Thoracic aorta (tissue), 2 donors: ENCODE measurements at regions not wholly inside any gene's neighbourhood (a gene's known extent, or its start where the extent isn't known, plus 50 kb on each side); places are given as distances from the start of the nearest gene placed in this dataset.

Experiments used
- ATAC-seq: fragments of 150-250 bp; one replicate; pipeline ENCODE4 v1.8.0; 2017; ENCODE audit warnings: low read depth; ENCODE audit not compliant: insufficient number of reproducible peaks, low FRiP score
- DNase-seq: peaks from one replicate; pipeline ENCODE4 v3.0.0-alpha.2; 2020; ENCODE audit warnings: low spot score
- H3K27ac ChIP-seq, 2 donors: fragments of 200-600 bp; sonication (generic); 1 replicate in 1 of 2; 2 replicates in 1 of 2; pipeline ENCODE4 v1.5.1; 2016; ENCODE audit warnings: mild to moderate bottlenecking in 2 of 2, moderate library complexity in 2 of 2
- H3K27me3 ChIP-seq: fragments of 200-600 bp; sonication (generic); replicated peaks from 2 replicates; pipeline ENCODE4 v1.6.0; 2016; ENCODE audit warnings: mild to moderate bottlenecking; ENCODE audit not compliant: insufficient read depth
- H3K36me3 ChIP-seq: fragments of 200-600 bp; sonication (generic); one replicate; pipeline ENCODE4 v1.5.1; 2016
- H3K4me1 ChIP-seq, 2 donors: fragments of 200-600 bp; sonication (generic); 1 replicate in 1 of 2; 2 replicates in 1 of 2; pipeline versions ENCODE4 v1.5.1 to v1.6.0; 2016; ENCODE audit warnings: low read depth in 2 of 2, mild to moderate bottlenecking in 1 of 2; ENCODE audit not compliant: control insufficient read depth in 1 of 2
- H3K4me3 ChIP-seq: fragments of 200-600 bp; sonication (generic); 2 replicates; pipeline ENCODE4 v1.5.1; 2016; ENCODE audit warnings: mild to moderate bottlenecking
- H3K9me3 ChIP-seq: fragments of 200-600 bp; sonication (generic); 2 replicates; pipeline ENCODE4 v1.5.1; 2016
- TF ChIP-seq, protein P1 (sequence below): fragments of 200-600 bp; sonication (generic); IDR thresholded peaks from one replicate; pipeline ENCODE4 v1.5.1; 2019; ENCODE audit warnings: antibody characterized with exemption

DNA sequence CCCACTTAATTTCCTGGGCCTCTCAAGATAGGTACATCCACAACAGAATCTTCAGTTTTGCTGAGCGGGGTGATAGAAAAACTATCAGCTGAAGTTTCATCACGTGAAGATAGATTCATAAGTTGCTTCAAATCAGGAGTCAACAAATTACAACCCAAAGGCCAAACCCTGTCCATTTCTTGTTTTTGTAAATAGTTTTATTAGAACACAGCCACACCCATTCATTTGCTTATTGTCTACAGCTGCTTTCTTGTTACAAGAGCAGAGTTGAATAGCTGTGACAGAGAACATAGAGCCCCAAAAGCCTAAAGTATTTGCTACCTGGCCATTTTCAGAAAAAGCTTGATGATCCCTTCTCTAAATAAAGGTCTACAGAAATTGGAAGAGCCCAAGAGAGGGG, 300.1 kb upstream of the CDH5 start:
- ATAC-seq (no peak), DNase-seq (no peak)
- no peak overlapping the region for H3K27ac ChIP-seq
- H3K36me3 ChIP-seq, result no peaks in the 10 kb centered on the region
- no peak overlapping the region for H3K4me3 ChIP-seq
- no peaks in the 10 kb centered on the region for H3K4me1 ChIP-seq
- H3K27me3 ChIP-seq, result no peaks in the 10 kb centered on the region
- no peaks in the 10 kb centered on the region for H3K9me3 ChIP-seq
- TF ChIP-seq, protein P1, sequence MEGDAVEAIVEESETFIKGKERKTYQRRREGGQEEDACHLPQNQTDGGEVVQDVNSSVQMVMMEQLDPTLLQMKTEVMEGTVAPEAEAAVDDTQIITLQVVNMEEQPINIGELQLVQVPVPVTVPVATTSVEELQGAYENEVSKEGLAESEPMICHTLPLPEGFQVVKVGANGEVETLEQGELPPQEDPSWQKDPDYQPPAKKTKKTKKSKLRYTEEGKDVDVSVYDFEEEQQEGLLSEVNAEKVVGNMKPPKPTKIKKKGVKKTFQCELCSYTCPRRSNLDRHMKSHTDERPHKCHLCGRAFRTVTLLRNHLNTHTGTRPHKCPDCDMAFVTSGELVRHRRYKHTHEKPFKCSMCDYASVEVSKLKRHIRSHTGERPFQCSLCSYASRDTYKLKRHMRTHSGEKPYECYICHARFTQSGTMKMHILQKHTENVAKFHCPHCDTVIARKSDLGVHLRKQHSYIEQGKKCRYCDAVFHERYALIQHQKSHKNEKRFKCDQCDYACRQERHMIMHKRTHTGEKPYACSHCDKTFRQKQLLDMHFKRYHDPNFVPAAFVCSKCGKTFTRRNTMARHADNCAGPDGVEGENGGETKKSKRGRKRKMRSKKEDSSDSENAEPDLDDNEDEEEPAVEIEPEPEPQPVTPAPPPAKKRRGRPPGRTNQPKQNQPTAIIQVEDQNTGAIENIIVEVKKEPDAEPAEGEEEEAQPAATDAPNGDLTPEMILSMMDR, result no peak

DNA sequence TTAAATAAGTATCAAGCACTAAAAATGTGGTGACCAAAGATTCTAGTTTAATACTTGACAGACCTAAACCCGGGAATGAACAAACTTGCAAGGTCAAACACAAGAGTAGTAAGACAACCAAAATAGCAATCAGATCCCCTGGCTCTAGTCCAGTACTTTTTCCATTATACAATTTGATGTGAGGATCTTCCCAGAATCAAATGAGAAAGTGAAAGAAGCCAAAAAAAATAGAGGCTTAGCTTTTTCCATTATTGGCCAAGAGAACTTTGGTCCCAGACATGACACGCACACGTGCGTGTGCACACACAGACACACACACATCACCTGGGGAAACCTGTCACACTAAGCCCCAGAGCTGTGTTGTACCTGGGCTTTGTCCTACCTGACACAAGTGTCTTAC, 300.6 kb upstream of the CDH5 start:
- Histone ChIP-seq H3K27ac (no peak overlapping the region), H3K4me3 (no peak overlapping the region), H3K36me3 (no peaks in the 10 kb centered on the region), H3K9me3 (no peaks in the 10 kb centered on the region), H3K27me3 (no peaks in the 10 kb centered on the region), H3K4me1 (no peaks in the 10 kb centered on the region)
- DNase-seq, result no peak
- TF ChIP-seq, protein P1, result no peak
- ATAC-seq, result no peak

DNA sequence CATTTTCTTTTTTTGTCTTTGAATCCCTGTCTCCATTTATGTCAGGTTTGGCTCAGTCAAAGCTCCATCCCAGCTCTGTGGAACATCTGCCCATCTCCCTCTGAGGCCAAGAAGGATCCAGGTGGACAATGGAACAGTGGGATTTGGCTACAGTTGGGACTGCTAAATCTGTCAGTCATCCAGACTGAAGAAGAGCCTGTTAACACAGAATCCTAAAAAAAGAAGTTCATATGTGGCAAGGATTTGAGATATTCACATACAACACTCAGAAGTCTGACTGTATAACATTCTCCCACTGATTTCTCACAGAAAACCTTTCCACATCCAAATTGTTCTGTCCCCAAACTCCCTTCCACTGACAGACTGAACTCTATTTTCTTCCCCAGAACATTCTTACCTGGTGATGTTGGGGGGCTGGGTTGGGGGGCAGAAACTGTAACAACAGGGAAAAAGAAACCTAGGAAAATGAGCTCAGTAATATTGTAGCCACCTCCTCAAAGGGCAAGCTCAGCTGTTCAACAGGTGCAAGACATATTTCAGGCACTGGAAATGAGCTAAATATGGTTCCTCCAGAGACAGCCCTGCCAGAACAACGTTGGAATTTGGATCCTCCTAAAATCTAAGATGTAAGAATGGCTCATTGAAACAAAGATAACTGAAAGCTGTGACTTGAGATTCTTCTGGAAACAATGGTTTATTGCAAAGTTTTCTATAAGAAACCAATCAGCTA, 301.5 kb upstream of the CDH5 start:
- no peak for ATAC-seq

DNA sequence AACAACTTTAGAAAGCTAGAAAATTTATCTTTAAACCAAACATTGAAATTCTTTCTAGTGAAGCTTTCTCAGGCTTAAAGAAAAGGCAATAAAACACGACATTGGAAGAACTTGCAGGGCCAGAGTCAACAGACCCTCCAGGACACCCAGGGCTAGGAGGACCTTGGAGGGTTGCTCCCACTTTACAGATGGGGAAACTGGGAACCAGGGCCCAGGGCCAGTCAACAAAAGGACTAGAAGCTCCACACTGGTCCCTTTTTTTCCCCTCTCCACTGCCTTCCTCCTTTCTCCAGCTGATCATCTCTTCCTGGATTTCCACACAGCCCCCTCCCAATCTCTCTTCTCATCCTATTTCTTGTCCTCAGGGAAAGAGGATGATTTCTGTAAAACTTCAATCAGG, 307.7 kb upstream of the CDH5 start:
- ATAC-seq (no peak), DNase-seq (no peak)
- Histone ChIP-seq H3K9me3 (no peaks in the 10 kb centered on the region), H3K4me1 (no peaks in the 10 kb centered on the region), H3K36me3 (no peaks in the 10 kb centered on the region), H3K4me3 (no peak overlapping the region), H3K27ac (no peak overlapping the region), H3K27me3 (no peaks in the 10 kb centered on the region)
- TF ChIP-seq, protein P1, result no peak

More for the DNA sequence above, 301.5 kb upstream of the CDH5 start:
- Histone ChIP-seq H3K4me1 (no peaks in the 10 kb centered on the region), H3K4me3 (no peak overlapping the region), H3K36me3 (no peaks in the 10 kb centered on the region), H3K27ac (no peak overlapping the region), H3K27me3 (no peaks in the 10 kb centered on the region), H3K9me3 (no peaks in the 10 kb centered on the region)
- DNase-seq, result no peak
- TF ChIP-seq, protein P1, result no peak

DNA sequence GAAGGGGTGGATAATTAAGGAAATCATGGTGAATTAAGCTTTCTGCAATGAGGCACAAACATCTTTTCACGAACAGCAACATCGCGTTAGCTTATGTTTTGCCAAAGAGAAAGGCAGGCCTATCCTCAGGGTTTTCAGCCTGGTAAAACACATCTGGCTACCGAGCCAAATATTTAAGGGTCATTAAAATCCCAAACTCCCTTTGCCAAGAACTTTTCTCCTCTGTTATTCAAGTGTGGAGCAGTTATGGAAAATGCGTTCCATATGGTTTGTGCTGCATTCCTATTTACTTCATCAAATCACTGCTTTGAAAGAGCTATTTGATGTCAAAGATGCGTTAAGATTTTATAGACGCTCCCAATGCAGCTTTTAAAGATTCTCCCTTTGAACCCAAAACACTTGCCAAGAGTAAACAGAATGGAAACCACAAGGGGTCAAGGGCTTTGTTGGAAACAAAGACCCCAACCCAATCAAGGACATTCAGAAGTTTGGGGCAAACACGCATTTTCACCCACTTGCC, 308.3 kb upstream of the CDH5 start:
- Histone ChIP-seq H3K36me3 (no peaks in the 10 kb centered on the region), H3K4me1 (no peaks in the 10 kb centered on the region), H3K9me3 (no peaks in the 10 kb centered on the region), H3K27ac (no peak overlapping the region), H3K4me3 (no peak overlapping the region), H3K27me3 (no peaks in the 10 kb centered on the region)
- TF ChIP-seq, protein P1, result no peak
- ATAC-seq (no peak), DNase-seq (no peak)
